ENCODE measurements at regions not wholly inside any gene's neighbourhood (a gene's known extent, or its start where the extent isn't known, plus 50 kb on each side); places are given as distances from the start of the nearest gene placed in this dataset.

- TF ChIP-seq ZNF263 (CRISPR knock-in tag; IDR thresholded peaks at IDR 0.05; ENCODE audit: low read depth) (no peak), SMAD4 (CRISPR knock-in tag; IDR thresholded peaks at IDR 0.05) (no peak), ESRRA (CRISPR knock-in tag; IDR thresholded peaks at IDR 0.05; ENCODE audit: borderline replicate concordance) (no peak)
Observed at GRCh38 chr6:104596091-104596490, 263.6 kb downstream of the HACE1 start.

Data from WTC11 (cell line).